Mammary epithelial cell (primary cell): ENCODE measurements at regions not wholly inside any gene's neighbourhood (a gene's known extent, or its start where the extent isn't known, plus 50 kb on each side); places are given as distances from the start of the nearest gene placed in this dataset.

ENCODE experiments used
- CTCF ChIP-seq, 2 donors: IDR thresholded peaks in 1 of 2; conservative IDR thresholded peaks in 1 of 2; 2 replicates each; pipeline ENCODE4 v1.5.1; 2011 to 2012; ENCODE audit warnings: inconsistent platforms in 2 of 2, low read length in 2 of 2, mild to moderate bottlenecking in 2 of 2, control low read depth in 1 of 2, low read depth in 1 of 2; ENCODE audit not compliant: insufficient read depth in 1 of 2; ENCODE audit errors: extremely low read depth in 1 of 2
- EZH2 ChIP-seq: IDR thresholded peaks from 2 replicates; pipeline ENCODE4 v1.6.1; 2012; ENCODE audit warnings: low read length, inconsistent platforms, borderline replicate concordance

GRCh38 chr5:123950701-123951581, 439.0 kb downstream of the CSNK1G3 start:
- no peak for TF ChIP-seq CTCF (conservative IDR thresholded peaks at IDR 0.05 in 1 of 2, IDR thresholded peaks at IDR 0.05 in 1 of 2; ENCODE audit: extremely low read depth in 1 of 2, insufficient read depth in 1 of 2, low read depth in 1 of 2, low read length in 2 of 2)
- TF ChIP-seq EZH2: no peak
